Head of caudate nucleus (tissue), 42 donors: ENCODE measurements at regions not wholly inside any gene's neighbourhood (a gene's known extent, or its start where the extent isn't known, plus 50 kb on each side); places are given as distances from the start of the nearest gene placed in this dataset.

Experiments used
- DNase-seq, 42 donors: peaks; one replicate each; pipeline versions ENCODE4 v3.0.0 to v3.0.0-alpha.2; 2020 to 2021; ENCODE audit warnings: mixed read lengths in 7 of 42
- intact Hi-C: fragments of 100-400 bp; cut with DNase I; formaldehyde crosslinking; loops from one replicate; pipeline ENCODE4 v1.15.0; 2022

GRCh38 chr7:91636129-91636724 is 244.3 kb downstream of the MTERF1 start:
- intact Hi-C loops: no loop called here
- peak in 2 of 42 donors; percentile 12 to 21 for DNase-seq

- intact Hi-C loops: no loop called here
- DNase-seq: no peak
Measured at GRCh38 chr7:91636728-91637127, 243.8 kb downstream of the MTERF1 start.

GRCh38 chr7:91644256-91644655 is 236.2 kb downstream of the MTERF1 start:
- intact Hi-C loops: no loop called here
- no peak for DNase-seq

- DNase-seq: no peak
- intact Hi-C loops: no loop called here
Measured at GRCh38 chr7:91645542-91645941, 235.0 kb downstream of the MTERF1 start.

GRCh38 chr7:91651986-91652385 is 228.5 kb downstream of the MTERF1 start:
- intact Hi-C loops: no loop called here
- DNase-seq: no peak

GRCh38 chr7:91653286-91653685 is 227.2 kb downstream of the MTERF1 start:
- no peak for DNase-seq

GRCh38 chr7:91655656-91656055 is 224.8 kb downstream of the MTERF1 start:
- intact Hi-C loops: no loop called here
- DNase-seq: no peak

More at GRCh38 chr7:91653286-91653685, 227.2 kb downstream of the MTERF1 start:
- intact Hi-C loops: no loop called here

- intact Hi-C loops: no loop called here
- no peak for DNase-seq
Measured at GRCh38 chr7:91656541-91657482, 223.7 kb downstream of the MTERF1 start.

- intact Hi-C loops: no loop called here
- no peak for DNase-seq
Measured at GRCh38 chr7:91657483-91658071, 222.9 kb downstream of the MTERF1 start.

- intact Hi-C loops: no loop called here
Measured at GRCh38 chr7:91659096-91659495, 221.4 kb downstream of the MTERF1 start.

GRCh38 chr7:91660734-91661356 is 219.7 kb downstream of the MTERF1 start:
- intact Hi-C loops: no loop called here
- DNase-seq: no peak

More at GRCh38 chr7:91659096-91659495, 221.4 kb downstream of the MTERF1 start:
- no peak for DNase-seq

GRCh38 chr7:91661727-91662126 is 218.8 kb downstream of the MTERF1 start:
- intact Hi-C loops: no loop called here

GRCh38 chr7:91668217-91668616 is 212.3 kb downstream of the MTERF1 start:
- no peak for DNase-seq
- intact Hi-C loops: no loop called here

More at GRCh38 chr7:91661727-91662126, 218.8 kb downstream of the MTERF1 start:
- DNase-seq: no peak

- intact Hi-C loops: no loop called here
- DNase-seq: no peak
Measured at GRCh38 chr7:91671245-91671644, 209.3 kb downstream of the MTERF1 start.

GRCh38 chr7:91674470-91674869 is 206.0 kb downstream of the MTERF1 start:
- intact Hi-C loops: no loop called here
- no peak for DNase-seq

GRCh38 chr7:91681718-91682117 is 198.8 kb downstream of the MTERF1 start:
- intact Hi-C loops: no loop called here
- DNase-seq: no peak

GRCh38 chr7:91683823-91684222 is 196.7 kb downstream of the MTERF1 start:
- no peak for DNase-seq
- intact Hi-C loops: no loop called here

GRCh38 chr7:91685544-91685943 is 195.0 kb downstream of the MTERF1 start:
- intact Hi-C loops: no loop called here
- DNase-seq: no peak

- intact Hi-C loops: no loop called here
- no peak for DNase-seq
Measured at GRCh38 chr7:91690541-91691070, 189.9 kb downstream of the MTERF1 start.
